ENCODE measurements at regions not wholly inside any gene's neighbourhood (a gene's known extent, or its start where the extent isn't known, plus 50 kb on each side); places are given as distances from the start of the nearest gene placed in this dataset.

GRCh38 chr15:70193734-70194133 is 96.0 kb upstream of the TLE3 start:
- DNase-seq: no peak

DNA sequence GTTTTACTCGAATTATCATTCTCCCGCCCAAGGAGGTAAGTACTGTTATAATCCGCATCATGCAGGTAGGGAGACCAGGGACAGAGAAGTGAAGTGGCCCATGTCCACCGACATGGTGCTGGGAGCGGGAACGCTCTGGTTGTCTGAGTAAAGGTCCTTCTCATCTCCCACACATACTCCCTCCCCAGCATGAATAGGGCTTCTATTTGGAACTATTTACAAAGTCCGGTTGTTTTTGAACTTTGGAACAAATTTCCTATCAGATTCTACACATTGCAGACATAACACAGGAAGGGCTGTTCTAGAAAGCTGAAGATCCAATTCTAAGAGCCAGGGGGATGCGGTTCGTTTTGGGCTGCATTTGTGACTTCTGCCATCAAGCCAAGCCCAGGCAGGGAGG is 94.8 kb upstream of the TLE3 start:
- no peak for DNase-seq

DNA sequence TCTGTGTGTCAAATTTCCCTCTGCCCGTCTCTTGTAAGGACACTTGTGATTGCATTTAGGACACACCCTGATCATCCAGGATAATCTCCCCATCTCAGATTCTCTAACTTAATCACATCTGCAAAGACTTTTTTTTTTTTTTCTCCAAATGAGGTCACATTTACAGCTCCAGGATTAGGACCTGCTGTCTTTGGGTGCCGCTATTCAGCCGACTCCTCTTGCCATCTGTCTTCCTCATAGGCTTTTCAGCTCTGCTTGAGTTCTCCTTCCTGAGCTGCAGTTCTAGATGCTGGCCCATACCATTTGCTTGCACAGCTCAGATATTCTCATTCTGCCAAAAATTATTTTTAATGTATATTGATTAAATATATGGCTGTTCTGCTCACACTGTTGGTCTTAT is 94.3 kb upstream of the TLE3 start:
- no peak for DNase-seq

GRCh38 chr15:70190965-70191364 is 93.2 kb upstream of the TLE3 start:
- DNase-seq: no peak

DNA sequence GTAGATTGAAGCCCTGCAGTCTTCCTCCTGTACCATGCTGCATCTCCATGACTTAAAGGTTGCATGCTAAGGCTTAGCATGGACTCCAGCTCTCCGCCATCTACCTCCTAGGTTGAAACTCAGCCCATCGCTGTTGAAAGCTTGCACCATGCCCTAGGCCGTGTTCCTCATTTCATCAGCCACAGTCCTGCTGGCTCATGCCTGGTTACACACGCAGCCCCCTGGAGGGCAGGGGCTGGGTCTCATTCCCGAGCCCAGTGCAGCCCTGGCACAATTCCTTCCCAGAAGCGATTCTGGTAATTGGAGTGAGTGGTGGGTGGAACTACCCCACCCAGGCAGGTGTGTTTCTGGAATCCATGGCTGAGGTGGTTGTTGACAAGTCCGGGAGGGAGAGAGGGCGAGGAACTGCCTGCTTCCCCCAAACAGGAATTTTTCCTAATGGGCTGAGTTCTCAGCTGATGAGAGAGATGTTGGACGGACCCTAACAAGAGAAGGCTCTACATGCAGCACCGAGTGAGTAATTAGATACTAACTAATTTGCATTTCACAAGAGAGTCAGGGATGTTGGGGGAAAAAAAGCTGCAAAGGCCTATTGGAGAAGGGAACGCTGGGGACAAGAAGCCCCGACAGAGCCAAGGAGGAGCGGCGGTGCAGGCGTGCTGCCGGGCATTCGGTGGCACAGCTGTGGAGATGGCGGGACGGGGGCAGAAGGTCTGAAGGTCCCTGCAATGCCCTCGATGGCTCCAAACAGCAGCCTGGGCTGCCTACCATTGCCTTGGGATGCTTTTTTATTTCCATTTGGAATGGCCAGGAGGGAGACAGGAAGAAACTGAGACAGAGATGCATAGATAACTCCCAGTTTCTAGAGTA is 92.3 kb upstream of the TLE3 start:
- no peak for DNase-seq

GRCh38 chr15:70188286-70188685 is 90.6 kb upstream of the TLE3 start:
- DNase-seq: no peak

DNA sequence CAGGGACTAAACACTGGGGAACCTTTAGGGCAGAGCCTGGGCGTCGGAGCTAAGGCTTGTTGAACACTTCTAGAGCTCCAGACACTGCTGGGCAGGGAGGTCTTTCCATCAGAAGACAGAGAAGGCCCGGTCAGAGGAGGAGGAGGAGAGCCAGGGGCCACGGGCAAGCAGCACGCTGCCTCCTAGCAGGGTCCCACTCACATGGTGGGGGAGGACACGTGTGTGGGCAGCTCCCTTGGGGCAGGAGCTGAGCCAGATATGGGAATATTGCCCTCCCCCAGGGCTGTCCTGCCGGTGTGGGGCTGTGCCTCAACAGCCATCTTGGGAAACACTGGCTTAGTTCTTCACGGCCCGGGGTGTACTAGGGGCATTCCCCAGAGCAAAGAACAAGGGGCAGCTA is 89.6 kb upstream of the TLE3 start:
- DNase-seq: no peak

- DNase-seq: no peak
Measured at GRCh38 chr15:70186152-70186551, 88.4 kb upstream of the TLE3 start.

- DNase-seq: no peak
Measured at GRCh38 chr15:70185251-70185711, 87.6 kb upstream of the TLE3 start.

GRCh38 chr15:70182858-70183695 is 85.4 kb upstream of the TLE3 start:
- no peak for DNase-seq

DNA sequence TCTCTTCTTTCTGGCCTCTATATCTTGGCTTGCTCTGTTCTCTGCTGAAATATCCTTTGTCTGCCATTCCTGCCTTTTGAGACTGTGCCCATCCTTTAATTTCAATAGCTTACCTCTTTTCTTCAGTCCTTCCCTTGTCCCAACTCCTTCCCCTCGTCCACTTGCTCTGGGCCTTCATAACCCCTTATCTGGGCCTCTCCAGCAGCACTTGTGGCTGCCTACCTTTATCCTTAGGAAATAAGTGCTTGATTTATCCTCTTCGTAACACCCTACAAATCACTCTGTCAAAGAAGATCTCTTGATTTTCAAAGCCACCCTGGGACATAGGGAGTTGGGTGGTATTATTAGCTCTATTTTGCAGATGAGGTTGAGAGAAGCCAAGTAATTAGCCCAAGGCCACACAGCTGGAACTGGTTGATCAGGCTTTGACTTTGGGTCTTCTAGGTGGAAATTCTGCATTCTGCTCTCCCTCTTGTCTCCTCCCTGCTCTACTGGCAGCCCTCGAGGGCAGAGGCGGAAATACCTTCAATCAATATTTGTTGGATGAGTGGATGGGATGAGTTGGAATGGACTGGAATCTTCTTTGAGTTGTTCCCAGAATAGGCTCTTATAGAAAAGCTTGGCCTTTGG is 84.0 kb upstream of the TLE3 start:
- no peak for DNase-seq

DNA sequence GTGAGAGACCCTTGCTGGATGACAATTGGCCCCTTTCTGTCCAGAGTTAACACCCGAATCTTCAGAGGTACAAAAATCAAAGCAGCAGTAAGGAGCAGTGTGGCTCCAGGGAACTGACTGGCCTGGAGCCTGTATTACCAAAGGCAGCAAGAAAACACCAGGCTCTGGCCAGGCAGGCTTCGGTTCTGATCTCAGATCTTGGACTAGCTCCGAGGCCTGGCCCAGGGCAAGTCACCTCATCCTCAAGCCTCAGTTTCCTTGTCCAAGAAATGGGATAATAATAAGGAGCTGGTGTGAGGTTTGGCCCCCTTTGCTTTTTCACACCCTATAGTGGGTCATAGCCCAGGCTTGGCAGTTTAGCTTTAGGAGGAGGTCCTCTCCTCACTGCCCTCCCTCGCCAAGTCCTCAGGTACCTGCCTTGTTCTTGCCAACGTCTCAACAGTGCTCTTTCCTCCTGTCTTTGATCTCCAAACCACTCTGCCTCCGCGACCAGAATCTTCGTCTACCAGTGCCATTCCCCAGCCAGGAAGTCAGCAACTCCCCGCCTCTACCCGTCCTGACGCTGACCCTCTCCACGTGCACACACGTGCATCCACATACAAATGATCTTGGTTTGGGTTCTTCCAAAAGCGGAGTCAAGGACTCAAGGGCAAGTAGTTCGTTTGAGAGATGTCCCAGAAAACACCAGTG is 82.6 kb upstream of the TLE3 start:
- DNase-seq: no peak

DNA sequence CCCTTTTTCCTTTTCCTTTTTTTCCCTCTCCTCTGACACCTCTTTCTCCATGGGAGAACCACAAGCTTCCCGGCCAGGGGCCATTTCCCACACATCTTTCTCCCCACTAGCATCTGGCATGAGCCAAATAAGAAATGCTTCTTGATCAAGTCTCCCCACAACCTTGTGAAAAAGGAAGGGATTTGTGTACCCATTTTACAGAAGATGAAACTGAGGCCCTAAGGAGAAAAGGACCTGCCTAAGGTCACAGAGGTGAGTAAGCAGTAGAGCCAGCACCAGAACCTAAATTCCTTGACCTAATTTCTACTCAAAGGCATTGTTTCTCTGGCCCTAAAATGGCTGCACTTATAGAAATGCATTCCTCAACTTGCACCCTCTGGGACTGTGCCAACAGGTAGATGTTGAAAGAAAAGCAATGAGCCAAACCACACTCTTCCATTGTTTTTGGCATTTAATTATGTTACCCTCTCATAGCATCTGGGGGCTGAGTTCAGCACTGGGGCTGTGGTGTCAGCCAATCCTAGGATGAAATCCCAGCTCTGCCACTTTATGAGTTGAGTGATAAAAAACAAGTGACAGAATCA is 81.7 kb upstream of the TLE3 start:
- DNase-seq: no peak

DNA sequence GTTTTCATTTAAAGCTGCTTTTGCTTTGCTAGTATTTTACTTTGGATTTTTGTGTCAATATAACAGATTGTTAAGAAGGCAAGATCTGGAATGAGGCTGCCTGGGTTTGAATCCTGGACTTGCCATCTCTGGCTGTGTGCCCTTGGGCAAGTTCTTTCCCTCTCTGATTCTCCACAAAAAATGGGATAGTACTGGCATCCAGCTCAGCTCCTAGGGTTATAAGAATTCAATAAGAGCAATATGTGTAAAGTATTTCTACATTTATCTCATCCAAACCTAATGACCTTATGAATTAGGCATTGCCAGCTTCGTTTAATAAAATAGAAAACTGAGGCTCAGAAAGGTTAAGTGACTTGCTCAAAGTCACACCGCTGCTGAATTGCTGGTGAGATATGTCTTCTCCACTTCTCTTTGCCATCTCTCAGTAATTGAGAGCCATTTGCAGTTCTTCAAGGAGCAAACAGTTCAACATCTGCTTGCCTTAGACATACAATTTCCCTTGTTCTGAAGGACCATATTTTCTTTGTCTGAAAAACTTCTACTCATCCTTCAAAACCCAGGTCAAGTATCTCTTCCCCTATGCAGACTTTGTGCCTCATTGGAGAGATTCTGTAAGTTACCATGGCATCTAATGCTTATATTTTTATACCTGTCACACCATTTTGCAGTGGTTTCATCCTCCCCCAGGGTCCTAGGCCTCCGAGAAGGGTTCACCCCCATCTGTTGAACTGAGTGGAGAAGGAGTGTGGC is 80.8 kb upstream of the TLE3 start:
- no peak for DNase-seq

GRCh38 chr15:70172566-70173225 is 75.0 kb upstream of the TLE3 start:
- no peak for DNase-seq

DNA sequence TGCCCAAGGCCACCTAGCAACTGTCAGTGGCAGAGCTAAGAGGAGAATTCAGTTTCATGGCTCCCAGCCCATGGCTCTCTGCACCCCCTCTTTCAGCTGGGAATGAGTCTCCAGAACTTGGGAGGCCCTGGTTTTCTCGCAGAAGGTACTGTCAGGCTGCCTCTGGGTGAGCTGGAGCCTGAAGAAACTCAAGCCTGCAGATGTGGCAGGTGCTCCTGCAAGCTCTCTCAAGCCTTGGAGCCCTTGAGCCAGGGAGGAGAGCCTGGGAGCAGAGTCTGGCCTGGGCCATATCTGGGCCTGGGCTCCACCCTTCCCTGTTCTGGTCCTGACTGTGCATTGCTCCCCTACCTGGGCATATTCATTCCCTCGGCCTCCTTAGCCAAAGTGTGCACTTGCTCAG is 74.4 kb upstream of the TLE3 start:
- DNase-seq: no peak

- no peak for DNase-seq
Measured at GRCh38 chr15:70171256-70171886, 73.7 kb upstream of the TLE3 start.

- DNase-seq: no peak
Measured at GRCh38 chr15:70170096-70170699, 72.5 kb upstream of the TLE3 start.

DNA sequence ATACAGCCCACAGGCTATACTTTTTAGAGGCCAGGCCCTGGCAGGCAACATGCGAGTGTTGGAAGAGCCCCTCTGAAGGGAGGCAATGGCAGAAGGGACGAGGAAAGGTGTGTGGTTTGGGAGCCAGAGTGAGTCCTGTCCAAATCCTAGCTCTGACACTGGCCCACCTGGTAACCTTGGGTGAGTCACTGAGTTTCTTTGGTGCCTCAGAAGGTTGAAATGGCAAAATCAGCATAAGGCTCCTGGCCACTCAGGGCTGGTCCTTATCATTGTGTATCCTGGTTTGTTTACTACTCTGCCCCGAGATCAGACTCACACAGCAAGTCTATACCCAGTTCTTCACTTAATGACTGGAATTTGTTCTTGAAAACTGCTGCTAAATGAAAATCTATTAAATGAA is 71.4 kb upstream of the TLE3 start:
- no peak for DNase-seq

DNA sequence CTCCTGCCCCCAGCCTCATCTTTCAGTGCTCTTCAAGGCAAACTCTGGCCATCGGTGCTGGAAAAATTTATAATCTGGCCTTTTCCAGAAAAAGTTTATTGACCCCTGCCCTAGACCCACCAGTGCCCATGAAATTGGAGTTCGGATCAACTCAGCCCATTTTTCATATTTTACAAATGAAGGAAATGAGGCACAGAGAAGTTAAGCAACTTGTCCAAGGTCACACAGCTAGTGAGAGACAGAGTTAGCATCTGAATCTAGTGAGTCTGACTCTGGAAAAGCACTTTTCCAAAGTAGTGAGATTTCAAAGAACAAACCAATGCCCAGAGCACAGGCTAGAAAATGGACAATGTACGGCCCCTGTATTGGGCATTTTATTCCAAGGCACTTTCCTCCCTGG is 69.4 kb upstream of the TLE3 start:
- DNase-seq: no peak
